HepG2 (cell line): ENCODE measurements at regions not wholly inside any gene's neighbourhood (a gene's known extent, or its start where the extent isn't known, plus 50 kb on each side); places are given as distances from the start of the nearest gene placed in this dataset.

Experiments
- ATAC-seq: fragments of 200-7000 bp; cut with Tn5 transposase; 3 replicates; pipeline ENCODE4 v1.9.1; 2020; ENCODE audit warnings: mild to moderate bottlenecking, moderate library complexity
- BruUV-seq: library from RNA; stranded (reverse); fragments of 400-500 nt; replicated peaks from 2 replicates; lab custom pipeline; 2021; lab: Mats Ljungman, UMichigan
- CTCF ChIA-PET: fragments of 300-600 bp; formaldehyde crosslinking; extraction: SDS; loops from one replicate; lab custom pipeline; 2021; ENCODE audit warnings: low total read pairs, inconsistent platforms, low intra/inter-chr PET ratio; lab: Yijun Ruan, JAX
- POLR2A ChIA-PET: fragments of 350-600 bp; sonication (Branson Sonifier 250); formaldehyde crosslinking; loops from one replicate; lab custom pipeline; 2020; ENCODE audit warnings: antibody characterized with exemption, inconsistent platforms; lab: Yijun Ruan, JAX
- DNase-seq: peaks from one replicate; pipeline ENCODE4 v3.0.0-alpha.2; 2015; ENCODE audit warnings: low spot score
- FAIRE-seq: peaks from 3 replicates; lab custom pipeline; 2011; peaks lifted over from hg19 to GRCh38; lab: Jason Lieb, UNC
- H2AFZ ChIP-seq: one replicate; pipeline ENCODE4 v1.6.1; 2011; ENCODE audit warnings: low read length, inconsistent platforms
- H3K27ac ChIP-seq: fragments of 300-600 bp; 3 replicates; pipeline ENCODE4 v1.8.0; 2011; ENCODE audit warnings: mixed run types, mild to moderate bottlenecking, mixed read lengths, low read length, inconsistent platforms; ENCODE audit not compliant: insufficient read depth; ENCODE audit errors: extremely low read length
- H3K27me3 ChIP-seq, 2 experiments: fragments of 200-600 bp in 1 of 2; 2 replicates in 1 of 2; 3 replicates in 1 of 2; pipeline versions ENCODE4 v1.6.0 to v1.8.0; 2011; ENCODE audit warnings: low read length in 2 of 2, mild to moderate bottlenecking in 2 of 2, moderate library complexity in 2 of 2, inconsistent platforms in 1 of 2; ENCODE audit not compliant: insufficient read depth in 2 of 2, control insufficient read depth in 1 of 2
- H3K36me3 ChIP-seq, 2 experiments: fragments of 200-600 bp in 1 of 2; replicated peaks in 1 of 2; 2 replicates in 1 of 2; 3 replicates in 1 of 2; pipeline versions ENCODE4 v1.5.1 to v1.8.0; 2011; ENCODE audit warnings: low read length in 2 of 2, inconsistent platforms in 1 of 2; ENCODE audit not compliant: insufficient read depth in 2 of 2, control insufficient read depth in 1 of 2
- H3K4me1 ChIP-seq: 2 replicates; pipeline ENCODE4 v1.5.1; 2012; ENCODE audit warnings: low read length, inconsistent platforms; ENCODE audit not compliant: insufficient read depth
- H3K4me2 ChIP-seq: 2 replicates; pipeline ENCODE4 v1.6.0; 2011; ENCODE audit warnings: low read depth, low read length, inconsistent platforms
- H3K4me3 ChIP-seq, 3 experiments: fragments of 200-600 bp in 1 of 3; sonication (generic), shearing (Covaris generic) in 1 of 3; replicated peaks in 1 of 3; 2 replicates each; pipeline ENCODE4 v1.5.1; 2011 to 2016; ENCODE audit warnings: low read length in 3 of 3, inconsistent platforms in 2 of 3, low read depth in 2 of 3, mild to moderate bottlenecking in 2 of 3, control low read depth in 1 of 3, mixed read lengths in 1 of 3; ENCODE audit not compliant: insufficient read depth in 1 of 3
- H3K79me2 ChIP-seq: one replicate; pipeline ENCODE4 v1.6.1; 2011; ENCODE audit warnings: low read length, inconsistent platforms; ENCODE audit not compliant: insufficient read depth
- H3K9ac ChIP-seq: 2 replicates; pipeline ENCODE4 v1.6.0; 2011; ENCODE audit warnings: mild to moderate bottlenecking, low read depth, low read length, inconsistent platforms; ENCODE audit not compliant: insufficient read depth
- H3K9me3 ChIP-seq: 2 replicates; pipeline ENCODE4 v1.5.1; 2012; ENCODE audit warnings: mild to moderate bottlenecking, low read length
- H4K20me1 ChIP-seq: 2 replicates; pipeline ENCODE4 v1.6.0; 2011; ENCODE audit warnings: inconsistent platforms, mild to moderate bottlenecking, low read length, moderate library complexity; ENCODE audit not compliant: insufficient read depth
- ARID2 ChIP-seq: sonication (generic); formaldehyde crosslinking; IDR thresholded peaks from 2 replicates; pipeline ENCODE4 v1.8.1; 2022; ENCODE audit warnings: mild to moderate bottlenecking, missing genetic modification reagents, borderline replicate concordance
- ATF7-NPFF ChIP-seq: sonication (generic); formaldehyde crosslinking; IDR thresholded peaks from 2 replicates; pipeline ENCODE4 v1.8.1; 2023; ENCODE audit warnings: mild to moderate bottlenecking, low read depth, missing genetic modification reagents, moderate library complexity
- CREBL2 ChIP-seq: sonication (generic); formaldehyde crosslinking; IDR thresholded peaks from 2 replicates; pipeline ENCODE4 v1.8.1; 2023; ENCODE audit warnings: missing genetic modification reagents, mild to moderate bottlenecking, borderline replicate concordance
- ETV5 ChIP-seq: IDR thresholded peaks from 2 replicates; pipeline ENCODE4 v1.6.1; 2018; ENCODE audit warnings: missing biosample characterization, missing genetic modification reagents, inconsistent platforms, borderline replicate concordance
- MAFF ChIP-seq: IDR thresholded peaks from 2 replicates; pipeline ENCODE4 v1.6.1; 2011; ENCODE audit warnings: low read depth, low read length, improper control_type of control experiment
- MAFK ChIP-seq, 2 experiments: IDR thresholded peaks in 1 of 2; conservative IDR thresholded peaks in 1 of 2; 2 replicates each; pipeline ENCODE4 v1.6.1; 2011; ENCODE audit warnings: improper control_type of control experiment in 2 of 2, low read length in 2 of 2
- PAXIP1 ChIP-seq: sonication (generic); formaldehyde crosslinking; conservative IDR thresholded peaks from 2 replicates; pipeline ENCODE4 v1.4.0; 2020; ENCODE audit warnings: mild to moderate bottlenecking, missing genetic modification reagents, moderate library complexity
- PBX3 ChIP-seq: sonication (generic); formaldehyde crosslinking; IDR thresholded peaks from 2 replicates; pipeline ENCODE4 v1.8.1; 2023; ENCODE audit warnings: missing genetic modification reagents, inconsistent platforms, borderline replicate concordance
- RARA ChIP-seq: IDR thresholded peaks from 2 replicates; pipeline ENCODE4 v1.6.1; 2016; ENCODE audit warnings: missing genetic modification reagents, missing compliant biosample characterization
- STAT5B ChIP-seq: sonication (generic); formaldehyde crosslinking; IDR thresholded peaks from 2 replicates; pipeline ENCODE4 v1.4.0; 2020; ENCODE audit warnings: missing genetic modification reagents
- ZNF256 ChIP-seq: sonication (generic); formaldehyde crosslinking; conservative IDR thresholded peaks from 2 replicates; pipeline ENCODE4 v1.4.0; 2020; ENCODE audit warnings: missing genetic modification reagents
- ZNF280B ChIP-seq: sonication (generic); formaldehyde crosslinking; IDR thresholded peaks from 2 replicates; pipeline ENCODE4 v1.5.0; 2020; ENCODE audit warnings: missing genetic modification reagents, mild to moderate bottlenecking, borderline replicate concordance
- ZNF281 ChIP-seq: sonication (generic); formaldehyde crosslinking; IDR thresholded peaks from 2 replicates; pipeline ENCODE4 v1.4.0; 2020; ENCODE audit warnings: missing genetic modification reagents, borderline replicate concordance
- in situ Hi-C: cut with HindIII; loops from 2 replicates; pipeline ENCODE4 v1.10.0; 2017; ENCODE audit warnings: low pct_unique_long_range_greater_than_20kb; ENCODE audit not compliant: extremely low pct_ligation_motif_present
- intact Hi-C: fragments of 100-400 bp; cut with micrococcal nuclease; formaldehyde crosslinking; loops from one replicate; pipeline ENCODE4 v1.10.0; 2022; ENCODE audit not compliant: unreplicated experiment

GRCh38 chr5:28500511-28500910 lies 1462.1 kb upstream of the CDH9 start (continued):
- TF ChIP-seq ZNF281 (CRISPR knock-in tag) (no peak), RARA (CRISPR knock-in tag) (no peak), ATF7-NPFF (CRISPR knock-in tag) (no peak), ZNF256 (CRISPR knock-in tag) (no peak), ZNF280B (CRISPR knock-in tag) (no peak)
- TF ChIP-seq, all 625 proteins: peak for 0

GRCh38 chr5:28499766-28500290 lies 1461.4 kb upstream of the CDH9 start:
- H2AFZ ChIP-seq, result no peak overlapping the region
- ATAC-seq, result no peak
- no peaks in the 10 kb centered on the region for H4K20me1 ChIP-seq
- no TSS peak for BruUV-seq
- intact Hi-C loops (no loop called here), in situ Hi-C loops (no loop called here)
- H3K9me3 ChIP-seq, result peaks cover under 1% of the 10 kb centered on the region; the same call in 1 of the 2 replicates
- no peak for FAIRE-seq
- no peak for DNase-seq
- no peaks in the 10 kb centered on the region for H3K79me2 ChIP-seq
- POLR2A ChIA-PET, result no interaction called here
- CTCF ChIA-PET, result no interaction called here
- no peaks in the 10 kb centered on the region for H3K36me3 ChIP-seq
- H3K27me3 ChIP-seq, result no peaks in the 10 kb centered on the region
- no peaks in the 10 kb centered on the region for H3K4me1 ChIP-seq
- no peak overlapping the region for H3K27ac ChIP-seq
- H3K4me2 ChIP-seq, result no peak overlapping the region
- H3K4me3 ChIP-seq, result no peak overlapping the region
- no peak overlapping the region for H3K9ac ChIP-seq
- TF ChIP-seq MAFF, result peak; percentile 57
- no peak for TF ChIP-seq PBX3 (CRISPR knock-in tag)
- no peak for TF ChIP-seq CREBL2 (CRISPR knock-in tag)
- no peak for TF ChIP-seq STAT5B (CRISPR knock-in tag)
- TF ChIP-seq MAFK (conservative IDR thresholded peaks at IDR 0.05 in 1 of 2, IDR thresholded peaks at IDR 0.05 in 1 of 2; ENCODE audit: low read length in 2 of 2), result peak; percentile 59 to 71
- TF ChIP-seq ARID2, result no peak
- TF ChIP-seq ETV5 (CRISPR knock-in tag), result no peak
- no peak for TF ChIP-seq PAXIP1 (CRISPR knock-in tag)
